ENCODE measurements at regions not wholly inside any gene's neighbourhood (a gene's known extent, or its start where the extent isn't known, plus 50 kb on each side); places are given as distances from the start of the nearest gene placed in this dataset.

GRCh38 chr5:97797994-97798451, 615.0 kb upstream of the RIOK2 start:
- Mint-ChIP-seq H3K27ac (ENCODE audit: unreplicated experiment) (no peak overlapping the region), H3K4me3 (ENCODE audit: low read depth, unreplicated experiment) (no peak overlapping the region), H3K36me3 (ENCODE audit: insufficient read depth, unreplicated experiment) (no peaks in the 10 kb centered on the region), H3K9me3 (ENCODE audit: low read depth, unreplicated experiment) (peaks cover 4% of the 10 kb centered on the region), H3K27me3 (ENCODE audit: unreplicated experiment) (no peaks in the 10 kb centered on the region), H3K4me1 (ENCODE audit: low read depth, unreplicated experiment) (peaks cover 7% of the 10 kb centered on the region)
- DNase-seq: no peak
- CTCF ChIA-PET: interaction anchor here (0.6 kb wide), 1 partner anchor 1086 kb away, joined by 4 read pairs; no protein-coding TSS in a partner anchor
- intact Hi-C loops (cut with micrococcal nuclease; ENCODE audit: unreplicated experiment): no loop called here
- no TSS peak for BruUV-seq (replicated peaks)
- no peak for TF ChIP-seq CTCF (IDR thresholded peaks at IDR 0.05; ENCODE audit: unreplicated experiment)

GRCh38 chr5:97801461-97801860, 618.4 kb upstream of the RIOK2 start:
- no peak for TF ChIP-seq CTCF (IDR thresholded peaks at IDR 0.05; ENCODE audit: unreplicated experiment)
- Mint-ChIP-seq H3K27ac (ENCODE audit: unreplicated experiment) (no peak overlapping the region), H3K4me3 (ENCODE audit: low read depth, unreplicated experiment) (no peak overlapping the region), H3K36me3 (ENCODE audit: insufficient read depth, unreplicated experiment) (no peaks in the 10 kb centered on the region), H3K4me1 (ENCODE audit: low read depth, unreplicated experiment) (peaks cover 7% of the 10 kb centered on the region), H3K9me3 (ENCODE audit: low read depth, unreplicated experiment) (peaks cover 4% of the 10 kb centered on the region), H3K27me3 (ENCODE audit: unreplicated experiment) (no peaks in the 10 kb centered on the region)
- intact Hi-C loops (cut with micrococcal nuclease; ENCODE audit: unreplicated experiment): no loop called here
- no peak for DNase-seq
- CTCF ChIA-PET: no interaction called here
- no TSS peak for BruUV-seq (replicated peaks)

GRCh38 chr5:97820138-97820537, 637.1 kb upstream of the RIOK2 start:
- BruUV-seq (replicated peaks): no TSS peak
- CTCF ChIA-PET: interaction anchor here (0.6 kb wide), 1 partner anchor 1273 kb away, joined by 3 read pairs; no protein-coding TSS in a partner anchor
- Mint-ChIP-seq H3K9me3 (ENCODE audit: low read depth, unreplicated experiment) (peaks cover 5% of the 10 kb centered on the region), H3K36me3 (ENCODE audit: insufficient read depth, unreplicated experiment) (no peaks in the 10 kb centered on the region), H3K4me1 (ENCODE audit: low read depth, unreplicated experiment) (no peaks in the 10 kb centered on the region), H3K27ac (ENCODE audit: unreplicated experiment) (no peak overlapping the region), H3K4me3 (ENCODE audit: low read depth, unreplicated experiment) (no peak overlapping the region), H3K27me3 (ENCODE audit: unreplicated experiment) (no peaks in the 10 kb centered on the region)
- no peak for DNase-seq
- TF ChIP-seq CTCF (IDR thresholded peaks at IDR 0.05; ENCODE audit: unreplicated experiment): no peak
- intact Hi-C loops (cut with micrococcal nuclease; ENCODE audit: unreplicated experiment): no loop called here

GRCh38 chr5:97832645-97833296, 649.7 kb upstream of the RIOK2 start:
- H3K4me1 Mint-ChIP-seq (ENCODE audit: low read depth, unreplicated experiment): no peaks in the 10 kb centered on the region
- no peak overlapping the region for H3K4me3 Mint-ChIP-seq (ENCODE audit: low read depth, unreplicated experiment)
- H3K27me3 Mint-ChIP-seq (ENCODE audit: unreplicated experiment): peaks cover 56% of the 10 kb centered on the region
- no TSS peak for BruUV-seq (replicated peaks)
- CTCF ChIA-PET: no interaction called here
- H3K27ac Mint-ChIP-seq (ENCODE audit: unreplicated experiment): no peak overlapping the region
- intact Hi-C loops (cut with micrococcal nuclease; ENCODE audit: unreplicated experiment): no loop called here
- DNase-seq: no peak
- no peaks in the 10 kb centered on the region for H3K9me3 Mint-ChIP-seq (ENCODE audit: low read depth, unreplicated experiment)
- no peaks in the 10 kb centered on the region for H3K36me3 Mint-ChIP-seq (ENCODE audit: insufficient read depth, unreplicated experiment)
- no peak for TF ChIP-seq CTCF (IDR thresholded peaks at IDR 0.05; ENCODE audit: unreplicated experiment)
